Panc1 (cell line): ENCODE measurements at regions not wholly inside any gene's neighbourhood (a gene's known extent, or its start where the extent isn't known, plus 50 kb on each side); places are given as distances from the start of the nearest gene placed in this dataset.

Experiments used
- POLR2AphosphoS5 ChIP-seq: IDR thresholded peaks from 2 replicates; pipeline ENCODE4 v1.6.1; 2012; ENCODE audit warnings: mild to moderate bottlenecking, low read depth, low read length, moderate library complexity
- TF ChIP-seq, protein P1 (sequence below): fragments of 450-650 bp; IDR thresholded peaks from 2 replicates; pipeline ENCODE4 v1.5.1; 2017; ENCODE audit warnings: mild to moderate bottlenecking

DNA sequence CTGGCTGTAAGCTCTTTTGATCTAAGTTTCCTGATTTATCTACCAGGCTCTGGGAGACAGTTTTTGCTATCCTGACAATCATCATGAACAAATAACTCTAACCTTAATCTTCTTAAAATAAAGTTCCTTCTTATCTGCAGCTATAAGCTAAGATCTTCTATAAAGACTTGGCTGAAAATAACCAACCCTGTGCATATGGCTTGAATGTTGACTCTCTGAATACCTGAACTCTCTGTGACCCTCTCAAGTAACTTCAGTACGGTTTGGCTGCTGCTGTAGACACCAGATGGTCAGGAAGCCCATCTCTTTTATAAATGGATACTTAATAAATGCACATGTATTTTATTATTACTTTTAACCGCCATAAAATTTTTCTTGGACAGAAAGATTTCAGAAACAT, 412.4 kb upstream of the CBLB start:
- TF ChIP-seq, protein P1, sequence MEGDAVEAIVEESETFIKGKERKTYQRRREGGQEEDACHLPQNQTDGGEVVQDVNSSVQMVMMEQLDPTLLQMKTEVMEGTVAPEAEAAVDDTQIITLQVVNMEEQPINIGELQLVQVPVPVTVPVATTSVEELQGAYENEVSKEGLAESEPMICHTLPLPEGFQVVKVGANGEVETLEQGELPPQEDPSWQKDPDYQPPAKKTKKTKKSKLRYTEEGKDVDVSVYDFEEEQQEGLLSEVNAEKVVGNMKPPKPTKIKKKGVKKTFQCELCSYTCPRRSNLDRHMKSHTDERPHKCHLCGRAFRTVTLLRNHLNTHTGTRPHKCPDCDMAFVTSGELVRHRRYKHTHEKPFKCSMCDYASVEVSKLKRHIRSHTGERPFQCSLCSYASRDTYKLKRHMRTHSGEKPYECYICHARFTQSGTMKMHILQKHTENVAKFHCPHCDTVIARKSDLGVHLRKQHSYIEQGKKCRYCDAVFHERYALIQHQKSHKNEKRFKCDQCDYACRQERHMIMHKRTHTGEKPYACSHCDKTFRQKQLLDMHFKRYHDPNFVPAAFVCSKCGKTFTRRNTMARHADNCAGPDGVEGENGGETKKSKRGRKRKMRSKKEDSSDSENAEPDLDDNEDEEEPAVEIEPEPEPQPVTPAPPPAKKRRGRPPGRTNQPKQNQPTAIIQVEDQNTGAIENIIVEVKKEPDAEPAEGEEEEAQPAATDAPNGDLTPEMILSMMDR: no peak
- TF ChIP-seq POLR2AphosphoS5: no peak
